Mucosa of gallbladder (tissue), 1 donor: ENCODE measurements at regions not wholly inside any gene's neighbourhood (a gene's known extent, or its start where the extent isn't known, plus 50 kb on each side); places are given as distances from the start of the nearest gene placed in this dataset.

ENCODE experiments used
- DNase-seq: peaks from one replicate; pipeline ENCODE4 v3.0.0-alpha.2; 2020; ENCODE audit warnings: low spot score
- donor health status: DM: no; HTN: no; CAD: no.

DNA sequence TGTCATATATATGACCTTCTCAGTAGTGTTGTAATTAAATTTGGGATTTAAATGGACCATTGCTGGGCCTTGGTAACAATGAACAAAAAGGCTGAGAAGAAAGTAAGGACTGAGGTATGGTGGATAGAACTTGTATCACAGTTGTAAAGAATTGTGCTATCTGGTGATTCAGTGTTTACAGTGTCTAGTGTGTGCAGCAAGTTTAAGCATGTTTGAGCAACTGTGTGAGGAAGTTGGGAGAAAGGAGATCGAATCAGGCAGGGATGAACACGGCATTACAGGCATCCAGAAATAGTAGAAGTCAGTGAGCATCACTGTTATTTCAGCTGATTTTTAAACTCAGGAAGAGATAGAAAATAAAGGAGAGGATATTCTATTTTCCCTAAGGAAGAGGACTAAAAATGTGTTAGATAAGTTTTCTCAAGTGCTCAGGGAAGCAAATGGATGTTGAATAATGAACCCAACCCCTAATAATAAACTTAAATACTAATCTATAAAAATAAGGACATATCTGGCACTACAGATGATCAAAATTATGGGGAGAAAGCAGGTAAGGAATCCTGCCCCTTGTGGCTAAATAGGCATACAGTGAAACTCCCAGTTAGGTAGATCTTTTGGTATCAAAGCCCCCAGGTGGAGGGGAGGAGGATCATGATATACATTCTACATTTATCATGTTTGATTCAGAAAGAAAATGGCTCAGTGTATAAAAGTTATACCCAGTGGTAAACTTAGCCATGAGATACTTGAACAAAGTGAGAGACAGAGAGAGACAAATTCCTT, 361.0 kb upstream of the ANO3 start:
- no peak for DNase-seq

GRCh38 chr11:25980091-25980490, 351.8 kb upstream of the ANO3 start:
- no peak for DNase-seq

DNA sequence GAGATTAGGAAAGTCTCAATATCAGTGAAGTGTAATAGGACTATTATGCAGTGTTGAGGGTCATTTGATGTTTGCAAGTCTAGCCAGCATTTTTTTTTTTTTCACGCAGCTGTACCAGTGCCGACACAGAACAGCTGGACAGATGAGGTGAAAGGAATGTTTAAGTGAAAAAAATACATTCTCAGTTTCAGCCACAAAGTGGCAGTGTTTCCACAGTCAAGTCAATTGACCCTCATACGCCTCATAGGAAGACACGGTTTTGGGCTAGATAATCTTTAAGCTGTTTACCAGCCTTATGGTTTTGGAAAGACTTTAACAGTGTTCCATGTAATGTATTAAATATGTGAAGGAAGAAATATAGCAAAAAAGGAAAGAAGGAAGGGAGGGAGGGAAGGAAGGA, 349.9 kb upstream of the ANO3 start:
- peak; percentile 20 for DNase-seq

DNA sequence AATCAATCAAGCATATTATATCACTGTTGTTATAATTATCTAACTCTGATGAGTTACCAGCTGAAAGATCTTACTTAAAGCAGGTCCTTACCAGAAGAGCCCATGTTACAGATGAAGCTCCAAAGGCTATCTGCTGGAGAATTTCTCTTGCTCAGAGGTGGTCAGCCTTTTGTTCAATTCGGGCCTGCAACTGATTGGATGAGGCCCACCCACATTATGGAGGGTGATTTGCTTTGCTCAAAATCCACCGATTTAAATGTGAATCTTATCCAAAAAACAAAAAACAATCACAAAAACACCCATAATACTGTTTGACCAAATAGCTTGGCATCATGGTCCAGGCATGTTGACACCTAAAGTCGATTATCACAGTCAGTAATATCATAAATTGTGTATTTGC, 348.6 kb upstream of the ANO3 start:
- DNase-seq: no peak

- no peak for DNase-seq
Measured at GRCh38 chr11:25988178-25988577, 343.8 kb upstream of the ANO3 start.

- DNase-seq: no peak
Measured at GRCh38 chr11:25990406-25990805, 341.5 kb upstream of the ANO3 start.

GRCh38 chr11:25991476-25991875, 340.5 kb upstream of the ANO3 start:
- no peak for DNase-seq

GRCh38 chr11:25992294-25992693, 339.6 kb upstream of the ANO3 start:
- DNase-seq: no peak

- DNase-seq: no peak
Measured at GRCh38 chr11:25993016-25993415, 338.9 kb upstream of the ANO3 start.

DNA sequence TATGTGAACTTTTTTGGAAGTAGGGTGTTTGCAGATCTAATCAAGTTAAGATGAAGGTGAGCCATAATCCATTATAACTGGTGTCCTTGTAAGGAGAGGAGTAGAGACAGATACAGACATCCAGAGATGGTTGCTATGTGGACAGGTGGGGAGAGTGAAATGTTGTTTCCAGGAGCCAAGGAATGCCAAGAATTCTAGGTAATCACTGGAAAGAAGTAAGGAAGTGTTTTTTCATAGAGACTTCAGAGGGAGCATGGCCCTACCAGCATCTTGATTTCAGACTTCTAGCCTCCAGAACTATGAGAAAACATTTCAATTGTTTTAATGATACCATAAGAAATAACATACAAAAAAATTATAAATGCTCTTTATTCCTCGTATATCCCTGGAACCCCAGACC, 320.5 kb upstream of the ANO3 start:
- no peak for DNase-seq

- no peak for DNase-seq
Measured at GRCh38 chr11:26014456-26015115, 317.3 kb upstream of the ANO3 start.

DNA sequence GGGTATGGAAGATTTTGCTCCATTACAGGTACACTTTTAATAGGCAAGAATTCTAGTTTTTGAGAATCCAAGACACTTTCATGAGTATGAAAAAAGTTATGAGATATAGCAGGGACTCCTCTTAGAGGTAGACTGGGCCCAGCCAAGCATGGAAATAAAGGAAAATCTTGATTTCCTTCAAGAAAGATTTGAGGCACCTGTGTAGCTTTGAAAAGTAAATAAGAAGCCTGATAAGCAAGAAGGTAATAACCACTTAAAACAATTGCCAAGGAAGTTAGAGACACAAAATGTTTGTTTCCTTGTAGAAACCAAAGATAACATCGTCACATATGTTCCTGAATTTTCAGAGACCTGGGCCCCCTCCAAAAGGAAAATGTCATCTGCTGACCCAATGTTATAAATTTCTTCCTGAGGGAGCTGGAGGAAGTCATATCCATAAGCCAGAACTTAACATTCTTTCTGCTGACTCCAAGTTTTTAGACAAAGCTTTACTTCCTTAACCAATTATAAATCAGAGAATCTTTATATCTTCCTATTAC, 314.5 kb upstream of the ANO3 start:
- DNase-seq: no peak

GRCh38 chr11:26017903-26018302, 314.0 kb upstream of the ANO3 start:
- no peak for DNase-seq

GRCh38 chr11:26018336-26018735, 313.6 kb upstream of the ANO3 start:
- no peak for DNase-seq

GRCh38 chr11:26019386-26019785, 312.5 kb upstream of the ANO3 start:
- DNase-seq: no peak

DNA sequence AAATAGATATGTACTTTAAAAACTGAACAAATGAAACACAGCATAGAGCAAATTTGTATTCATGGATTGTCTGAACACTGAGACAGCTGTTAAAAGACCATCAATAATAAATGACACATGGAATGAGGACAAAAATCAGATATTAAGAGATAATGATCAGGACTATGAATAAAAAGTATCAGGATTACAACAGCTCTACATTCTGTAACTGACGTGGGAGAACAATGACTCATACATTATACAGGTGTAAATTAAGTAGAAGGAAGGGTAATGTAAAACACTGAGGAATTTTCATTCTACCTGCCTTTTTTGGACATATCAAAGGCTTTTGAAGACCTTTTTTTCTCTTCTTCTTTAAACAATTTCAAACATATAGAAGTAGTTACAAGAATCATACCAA, 310.9 kb upstream of the ANO3 start:
- no peak for DNase-seq

DNA sequence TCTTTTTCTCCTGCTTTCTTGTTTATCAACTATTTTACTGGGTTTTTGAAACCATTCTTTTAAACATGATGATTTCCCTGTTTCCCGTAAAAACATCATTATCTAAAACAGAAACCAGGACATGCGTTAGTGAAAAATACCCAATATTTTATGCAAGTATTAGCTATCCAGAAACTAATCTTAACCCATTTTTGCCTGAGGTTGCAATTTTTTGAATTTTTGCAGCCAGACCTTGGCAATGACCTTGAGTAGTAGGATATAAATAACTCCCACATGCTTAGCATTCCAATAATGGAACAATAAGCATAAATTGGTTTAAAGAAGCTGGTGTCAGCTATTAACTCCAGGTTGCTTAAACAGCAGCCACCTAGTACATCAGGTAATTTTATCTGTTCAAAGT, 308.9 kb upstream of the ANO3 start:
- DNase-seq: no peak

DNA sequence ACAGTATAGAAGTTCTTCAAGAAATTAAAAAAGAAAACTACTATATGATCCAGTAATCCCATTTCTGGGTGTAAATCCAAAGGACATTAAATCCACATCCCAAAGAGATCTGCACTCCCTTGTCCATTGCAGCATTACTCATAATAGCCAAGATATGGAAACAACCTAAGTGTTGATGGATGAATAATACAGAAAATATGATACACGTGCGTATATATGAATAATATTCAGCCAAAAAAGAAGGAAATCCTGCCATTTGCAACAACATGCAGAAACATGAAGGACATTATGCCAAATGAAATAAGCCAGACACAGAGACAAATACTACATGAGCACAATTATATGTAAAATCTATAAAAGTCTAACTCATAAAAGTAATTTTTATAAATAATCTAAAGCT, 306.3 kb upstream of the ANO3 start:
- DNase-seq: no peak

DNA sequence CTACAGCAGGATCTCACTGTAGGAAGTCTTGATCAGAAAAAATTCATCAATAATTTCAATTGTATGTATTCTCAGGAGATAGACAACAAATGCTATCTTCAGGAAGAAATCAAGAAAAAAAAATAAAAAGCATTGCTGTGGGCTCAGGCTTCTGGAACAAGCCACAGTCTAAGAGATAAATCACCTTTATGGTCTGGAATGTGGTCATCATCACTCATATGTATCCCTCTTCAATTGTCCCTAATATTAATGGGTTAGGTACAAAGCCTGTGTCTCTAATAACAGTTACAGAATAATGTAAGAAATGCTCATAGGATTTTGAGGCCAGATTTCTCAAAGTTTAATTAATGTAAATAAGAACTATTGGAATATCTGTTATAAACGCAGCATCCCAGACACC, 305.9 kb upstream of the ANO3 start:
- no peak for DNase-seq

- no peak for DNase-seq
Measured at GRCh38 chr11:26027887-26028286, 304.0 kb upstream of the ANO3 start.

- DNase-seq: no peak
Measured at GRCh38 chr11:26028393-26028911, 303.5 kb upstream of the ANO3 start.

GRCh38 chr11:26030399-26030798, 301.5 kb upstream of the ANO3 start:
- no peak for DNase-seq

GRCh38 chr11:26032241-26032640, 299.7 kb upstream of the ANO3 start:
- no peak for DNase-seq
